GM18868 (cell line): ENCODE measurements at regions not wholly inside any gene's neighbourhood (a gene's known extent, or its start where the extent isn't known, plus 50 kb on each side); places are given as distances from the start of the nearest gene placed in this dataset.

Experiments used
- ATAC-seq: cut with Tn5 transposase; IDR thresholded peaks from one replicate; pipeline ENCODE4 v1.9.1; 2021; ENCODE audit warnings: mild to moderate bottlenecking, moderate library complexity; ENCODE audit not compliant: unreplicated experiment

DNA sequence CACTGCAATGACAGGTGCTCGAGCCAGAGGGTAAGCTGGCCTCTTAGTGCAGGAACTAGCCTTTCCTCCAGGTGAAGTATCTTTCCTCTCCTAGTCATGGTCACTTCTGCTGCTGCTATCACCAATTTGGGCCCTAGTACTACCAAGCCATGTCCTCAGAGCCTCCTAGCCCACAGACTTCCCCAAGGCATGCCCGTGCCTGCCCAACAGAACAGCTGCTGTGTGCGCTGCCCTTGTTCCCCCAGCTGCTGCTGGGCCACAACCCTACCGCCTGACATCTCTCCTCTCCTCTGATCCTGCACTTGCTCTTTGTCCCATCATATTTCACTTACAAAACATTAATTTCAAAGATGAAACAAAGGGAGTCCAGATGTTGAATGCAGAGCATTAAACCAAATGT, 168.5 kb upstream of the FREM2 start:
- ATAC-seq = peak; percentile 46

DNA sequence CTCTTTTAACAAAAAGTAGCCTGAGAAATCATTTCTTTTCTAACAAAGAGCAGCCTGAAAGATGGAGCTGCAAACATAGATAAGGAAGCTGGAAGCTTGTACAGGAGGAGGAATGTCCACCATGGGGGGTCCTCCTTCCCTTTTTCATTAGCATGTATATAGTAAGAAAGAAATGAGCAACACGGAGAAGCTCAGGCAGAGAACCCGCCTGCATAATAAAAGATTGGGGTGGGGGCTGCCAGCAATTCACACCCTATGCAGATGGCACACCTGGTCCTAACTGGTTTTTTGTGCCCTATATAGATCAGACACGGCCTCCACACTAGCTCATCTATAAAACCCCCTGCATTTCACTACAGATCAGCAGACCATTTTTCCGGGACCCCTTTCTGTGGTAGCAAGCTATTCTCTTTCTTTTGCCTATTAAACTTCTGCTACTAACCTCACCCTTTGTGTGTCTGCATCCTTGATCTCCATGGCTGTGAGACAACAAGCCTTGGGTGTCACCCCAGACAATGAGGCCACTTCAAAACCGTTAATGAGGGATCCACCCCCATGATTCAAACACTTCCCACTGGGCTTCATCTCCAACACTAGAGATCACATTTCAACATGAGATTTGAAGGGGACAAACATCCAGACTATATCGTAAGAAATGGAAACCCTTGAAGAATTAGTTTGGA, 167.5 kb upstream of the FREM2 start:
- ATAC-seq = no peak

DNA sequence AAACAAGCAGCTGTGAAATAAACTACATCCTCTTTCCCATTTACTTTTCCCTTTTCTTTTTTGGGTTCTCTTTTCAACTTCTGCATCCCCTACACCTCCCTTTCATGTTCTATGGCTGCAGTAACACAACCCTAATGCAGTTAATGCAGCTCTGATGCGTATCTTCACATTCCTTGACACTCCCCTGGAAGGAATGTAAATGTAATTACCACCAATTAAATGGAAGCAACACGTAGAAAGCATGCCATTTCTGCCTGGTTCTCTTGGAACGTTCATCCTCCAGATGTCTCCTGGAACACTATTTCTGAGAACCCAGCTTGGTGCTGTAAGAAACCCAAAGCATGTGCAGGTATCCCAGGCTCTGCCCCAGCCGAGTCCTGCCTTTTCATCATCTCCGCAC, 166.8 kb upstream of the FREM2 start:
- ATAC-seq = no peak

DNA sequence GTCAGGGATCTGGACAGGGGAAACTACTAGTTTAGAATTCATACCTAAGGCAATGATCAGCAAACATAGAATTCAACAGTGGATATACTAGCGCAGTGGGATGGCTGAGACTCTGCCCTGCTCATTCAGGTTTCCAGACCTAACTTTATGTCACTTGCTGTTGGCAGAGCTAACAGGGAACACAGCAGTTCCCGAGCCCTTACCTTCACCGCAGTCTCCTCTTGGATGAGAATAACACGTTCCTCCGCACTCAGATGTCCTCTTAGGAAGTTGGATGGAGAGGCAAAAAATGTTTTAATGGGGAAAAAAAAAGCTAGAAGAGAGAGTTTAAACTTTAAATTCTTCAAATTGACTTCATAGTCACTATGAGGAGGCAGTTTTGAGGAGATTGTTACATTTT, 159.7 kb upstream of the FREM2 start:
- ATAC-seq = no peak

DNA sequence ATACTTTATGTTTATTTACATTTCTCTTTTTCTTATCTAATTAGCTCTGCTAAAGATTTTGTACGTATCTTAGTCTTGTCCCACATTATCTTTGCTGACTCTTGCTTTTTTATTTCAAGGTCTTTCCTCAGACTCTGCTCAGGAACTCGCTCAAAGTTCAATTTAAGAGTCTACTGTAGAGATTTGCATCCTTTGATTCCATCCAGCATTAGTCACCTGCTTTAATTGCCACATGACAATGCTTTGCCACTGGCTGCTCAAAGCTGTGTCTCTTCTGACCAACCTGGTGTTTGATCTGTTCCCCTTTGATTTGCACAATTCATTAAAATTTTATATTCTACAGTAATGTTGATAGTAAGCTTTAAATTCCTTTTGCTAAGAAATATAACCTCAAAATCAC, 157.9 kb upstream of the FREM2 start:
- ATAC-seq = no peak

DNA sequence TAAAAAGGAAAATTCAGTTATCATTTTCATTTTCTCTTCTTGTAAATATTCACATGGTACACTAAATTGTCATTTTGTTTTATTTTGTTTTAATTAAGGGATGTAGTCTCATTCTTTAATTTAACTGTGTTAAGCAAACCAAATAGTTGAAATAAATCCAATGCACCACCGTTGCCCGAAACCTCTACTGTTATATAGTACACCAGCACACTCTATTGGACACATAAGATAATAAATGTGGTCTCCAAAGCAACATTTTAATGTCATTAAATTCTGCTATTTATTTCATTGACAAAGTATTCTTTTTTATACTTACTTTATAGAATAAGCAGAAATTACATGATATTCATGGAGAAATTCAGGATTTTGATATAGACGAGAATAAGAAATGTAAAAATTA, 156.4 kb upstream of the FREM2 start:
- peak; percentile 76 for ATAC-seq

DNA sequence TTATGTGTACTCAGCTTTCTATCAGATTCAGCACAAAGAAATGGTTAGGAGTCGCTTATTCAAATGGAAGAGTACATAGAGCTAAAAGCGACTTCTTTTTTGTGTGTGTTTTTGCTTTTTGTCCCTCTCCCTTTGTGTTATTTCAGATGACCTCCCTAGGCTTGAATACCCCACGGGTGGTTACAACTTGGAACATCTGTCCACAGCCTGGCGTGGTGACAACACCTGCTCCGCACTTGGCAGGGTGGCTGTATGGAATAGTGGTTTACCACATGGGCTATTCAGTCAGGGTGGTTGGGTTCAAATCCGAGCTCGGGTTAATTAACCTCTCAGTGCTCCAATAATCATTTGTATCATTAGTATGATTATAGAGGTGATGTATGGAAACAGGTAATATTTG, 151.6 kb upstream of the FREM2 start:
- no peak for ATAC-seq

DNA sequence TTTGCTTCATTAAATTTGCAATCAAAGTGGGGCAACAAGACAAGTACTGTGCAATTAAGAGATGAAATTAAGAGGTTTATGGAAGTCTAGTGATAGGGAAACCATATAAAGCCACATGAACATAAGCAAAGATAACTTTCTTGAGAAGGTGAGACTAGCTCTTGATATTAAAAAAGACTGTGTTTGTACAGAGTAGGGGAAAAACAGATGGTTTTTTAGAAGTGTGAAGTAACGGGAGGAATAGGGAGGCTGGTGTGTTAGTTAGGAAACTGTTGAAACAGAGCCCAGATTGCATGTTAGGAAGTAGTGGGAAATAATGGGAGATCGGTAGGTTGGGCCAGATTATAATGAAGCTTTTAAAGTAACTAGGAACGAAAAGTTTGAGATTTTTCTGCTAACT, 149.8 kb upstream of the FREM2 start:
- ATAC-seq = no peak

DNA sequence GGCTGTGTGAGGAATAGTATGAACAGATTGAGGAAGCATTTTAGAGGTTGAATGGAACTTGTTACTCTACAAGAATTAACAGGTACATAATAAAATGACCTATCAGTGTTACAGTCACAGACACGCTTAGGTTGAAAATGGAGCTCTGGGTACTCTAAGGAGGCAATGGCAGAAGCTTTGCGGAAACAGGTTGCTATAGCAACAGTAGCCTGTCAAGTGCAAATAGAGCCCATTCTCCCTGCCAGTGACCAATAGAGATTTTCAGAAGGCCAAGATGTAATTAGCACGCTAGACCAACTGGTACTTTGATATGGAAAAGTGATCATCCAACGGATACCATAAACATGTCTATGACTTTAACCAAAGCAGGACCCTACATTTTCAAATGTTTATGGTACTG, 148.5 kb upstream of the FREM2 start:
- no peak for ATAC-seq

DNA sequence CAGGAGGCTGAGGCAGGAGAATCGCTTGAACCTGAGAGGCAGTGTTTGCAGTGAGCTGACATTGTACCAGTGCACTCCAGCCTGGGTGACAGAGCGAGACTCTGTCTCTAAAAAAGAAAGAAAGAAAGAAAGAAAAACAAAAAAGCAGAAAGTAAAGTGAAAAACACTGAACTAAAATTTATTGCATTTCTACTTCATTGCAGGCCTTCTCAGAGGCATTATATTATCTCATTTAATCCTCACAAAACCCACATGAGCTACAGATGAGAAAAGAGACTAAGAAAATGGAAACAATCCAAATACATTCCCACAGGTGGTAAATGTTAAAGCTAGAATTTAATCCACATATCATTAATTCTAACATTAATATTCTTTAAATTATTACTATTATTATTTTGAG, 147.2 kb upstream of the FREM2 start:
- ATAC-seq = no peak

DNA sequence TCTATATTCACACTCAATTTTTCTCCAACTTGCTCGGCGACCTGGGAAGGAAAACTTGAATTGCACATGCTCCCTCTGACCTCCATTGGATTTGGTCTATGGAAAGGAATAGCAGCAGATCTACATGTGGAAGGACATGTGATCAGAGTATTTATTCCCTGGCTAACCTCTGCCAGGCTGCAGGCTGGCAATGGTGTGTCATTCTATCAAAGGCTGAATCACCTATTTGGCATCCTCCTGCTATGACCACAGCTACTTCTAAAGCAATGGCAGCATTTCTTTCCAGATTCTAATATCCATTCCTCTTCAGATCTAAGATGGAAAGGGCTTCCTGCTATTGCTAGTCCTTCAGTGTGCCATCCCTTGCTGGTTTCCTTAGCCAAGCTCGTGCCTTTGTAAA, 144.3 kb upstream of the FREM2 start:
- ATAC-seq = no peak

DNA sequence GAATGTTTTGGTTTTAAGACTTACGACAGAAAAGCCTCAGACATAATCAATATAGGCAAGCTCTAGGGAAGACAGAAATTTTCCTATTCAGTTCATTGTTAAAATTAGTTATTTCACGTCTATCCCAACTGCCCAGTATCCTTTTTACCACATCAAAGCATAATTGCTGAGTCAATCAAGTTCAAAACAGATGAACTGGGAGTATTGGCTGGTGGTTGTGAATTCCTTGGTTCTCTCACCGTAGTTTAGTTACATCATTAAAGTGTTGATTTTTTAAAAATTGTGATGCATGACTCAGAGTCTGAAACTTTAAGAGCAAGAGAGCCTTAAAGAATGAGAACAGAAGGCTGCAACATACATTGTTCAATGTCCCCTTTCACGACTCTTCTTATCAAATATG, 143.3 kb upstream of the FREM2 start:
- ATAC-seq = no peak

DNA sequence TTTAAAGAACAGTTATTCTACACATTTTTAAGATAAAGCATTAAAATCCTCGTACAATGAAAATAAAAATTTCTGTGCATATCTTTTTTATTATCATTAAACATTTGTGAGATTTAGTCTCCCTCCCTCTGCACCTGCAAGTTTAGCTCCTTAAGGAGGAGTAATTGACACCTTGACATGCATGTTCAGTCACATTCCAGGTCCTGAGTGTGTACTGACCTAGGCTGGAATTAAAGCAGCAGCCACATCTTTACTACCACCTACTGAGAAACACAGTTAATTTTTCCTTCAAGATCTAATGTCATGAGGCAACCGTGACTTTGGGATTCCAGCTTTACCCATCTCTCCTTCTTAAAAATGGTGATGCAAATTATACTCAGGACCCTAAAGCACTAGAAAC, 123.1 kb upstream of the FREM2 start:
- no peak for ATAC-seq

DNA sequence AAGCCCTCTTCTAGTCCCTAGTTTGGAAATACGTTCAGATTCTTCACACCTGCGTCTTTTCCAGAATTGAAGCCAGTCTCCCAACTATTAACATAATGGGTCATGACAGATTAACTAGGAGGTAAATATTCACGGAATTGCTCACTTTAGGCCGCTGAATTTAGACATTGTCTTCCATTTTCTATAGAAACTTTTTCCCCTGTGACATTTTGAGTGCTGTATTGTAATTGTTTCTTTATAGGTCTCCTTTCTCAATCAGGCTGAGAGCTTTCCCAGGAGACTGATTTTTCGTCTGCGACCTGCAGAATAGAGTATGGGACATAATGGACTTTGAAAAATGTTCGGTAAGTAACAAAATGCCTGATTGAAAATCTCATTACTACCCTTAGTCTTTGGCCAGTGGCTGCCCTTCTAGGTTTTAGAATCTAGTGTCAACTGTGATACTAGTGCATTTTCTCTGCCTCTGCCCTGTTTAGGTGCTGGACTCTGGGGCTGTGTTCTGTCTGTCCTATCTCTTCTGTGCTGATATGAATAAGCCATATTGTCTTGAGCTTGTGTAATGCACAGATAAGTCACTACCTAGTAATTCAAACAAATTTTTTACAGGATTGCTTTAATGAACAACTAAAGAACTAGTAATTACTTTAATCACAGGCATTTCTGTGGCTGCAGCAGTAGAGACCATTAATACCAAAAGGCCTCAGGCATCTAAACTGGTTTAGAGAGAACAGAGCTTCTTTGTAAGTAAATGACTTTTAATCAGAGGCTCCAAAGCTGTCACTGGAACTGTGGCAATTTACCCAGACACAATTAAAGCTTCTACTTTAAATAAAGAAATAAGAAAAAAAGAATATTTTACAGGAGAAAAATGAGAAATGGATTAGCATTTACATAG, 122.4 kb upstream of the FREM2 start:
- no peak for ATAC-seq

DNA sequence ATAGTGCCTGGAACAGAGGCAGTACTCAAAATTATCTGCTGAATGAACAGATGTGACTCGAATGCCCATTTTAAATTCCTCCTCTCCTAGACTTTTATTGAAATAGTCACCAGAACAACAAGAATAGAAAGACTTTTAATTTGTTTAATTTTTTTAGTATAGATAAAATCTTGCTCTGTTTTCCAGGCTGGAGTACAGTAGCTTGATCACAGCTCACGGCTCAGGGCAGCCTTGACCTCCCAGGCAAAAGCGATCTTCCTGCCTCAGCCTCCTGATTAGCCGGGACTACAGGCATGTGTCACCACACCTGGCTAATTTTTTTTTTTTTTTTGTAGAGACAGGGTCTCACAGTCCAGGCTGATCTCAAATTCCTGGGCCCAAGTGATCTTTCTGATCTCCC, 120.9 kb upstream of the FREM2 start:
- ATAC-seq = no peak

DNA sequence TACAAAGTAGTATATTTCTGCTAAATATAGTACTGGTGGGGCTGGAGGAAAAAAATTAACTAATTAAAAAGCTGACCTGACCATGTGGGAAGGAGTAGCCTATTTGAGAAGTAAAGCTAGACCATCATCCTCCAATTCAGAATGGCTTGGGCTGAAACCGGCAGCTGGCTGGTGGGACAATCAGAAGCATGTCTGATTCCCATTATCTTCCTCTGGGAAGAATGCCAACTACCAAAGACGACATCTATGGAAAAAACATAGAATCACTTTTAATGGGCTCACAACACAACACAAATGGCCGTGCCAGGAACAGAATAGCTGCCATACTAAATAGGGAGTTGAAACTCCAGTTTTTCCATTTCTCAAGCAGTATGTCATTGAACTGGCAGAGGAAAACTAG, 120.4 kb upstream of the FREM2 start:
- ATAC-seq = no peak

DNA sequence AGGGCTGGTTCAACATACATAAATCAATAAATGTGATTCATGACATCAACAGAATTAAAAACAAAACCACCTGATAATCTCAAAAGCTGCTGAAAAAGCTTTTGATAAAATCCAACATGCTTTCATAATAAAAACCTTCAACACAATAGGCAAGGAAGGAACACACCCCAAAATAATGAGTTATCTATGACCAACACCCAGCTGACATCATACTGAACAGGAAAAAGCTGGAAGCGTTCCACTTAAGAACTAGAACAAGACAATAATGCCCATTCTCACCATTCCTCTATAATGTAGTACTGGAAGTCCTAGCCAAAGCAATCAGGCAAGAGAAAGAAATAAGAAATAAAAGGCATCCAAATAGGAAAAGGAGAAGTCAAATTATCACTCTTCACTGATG, 116.2 kb upstream of the FREM2 start:
- no peak for ATAC-seq

DNA sequence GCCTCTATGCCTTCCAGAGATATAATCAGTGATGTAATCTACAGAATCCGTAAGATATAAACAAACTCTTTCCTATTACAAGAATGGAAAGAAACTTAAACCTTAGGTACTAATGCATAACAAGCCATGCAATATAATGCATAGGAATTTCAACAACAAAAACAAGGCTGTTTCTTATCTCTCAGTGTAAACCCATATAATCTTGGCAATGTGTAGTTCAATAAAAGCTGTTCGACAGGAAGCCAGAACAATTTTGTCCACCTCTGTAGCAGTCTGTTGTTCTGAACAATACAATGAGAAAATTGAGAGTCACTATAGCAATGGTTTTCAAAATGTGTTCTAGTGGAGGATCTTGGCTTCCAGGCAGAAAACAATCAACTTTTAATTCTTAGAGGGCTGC, 111.5 kb upstream of the FREM2 start:
- no peak for ATAC-seq

DNA sequence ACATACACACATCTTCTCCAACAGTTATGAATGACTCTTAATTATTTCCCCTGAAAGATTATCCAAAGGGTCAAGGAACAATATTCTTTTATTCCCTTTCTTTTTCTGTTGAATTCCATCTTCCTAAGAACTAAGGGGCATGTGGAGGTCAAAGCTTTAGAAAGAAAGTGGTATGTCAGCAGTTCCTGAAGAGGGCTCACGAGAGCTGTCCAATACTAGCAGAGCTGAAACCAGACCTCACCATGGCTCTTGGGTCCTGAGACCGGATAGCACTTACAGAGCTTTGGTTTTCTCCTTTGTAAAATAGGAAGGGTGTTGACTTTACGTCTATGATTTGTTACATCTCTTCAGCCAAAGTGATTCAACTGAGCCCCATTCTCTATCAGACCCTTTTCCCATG, 109.8 kb upstream of the FREM2 start:
- ATAC-seq = no peak

DNA sequence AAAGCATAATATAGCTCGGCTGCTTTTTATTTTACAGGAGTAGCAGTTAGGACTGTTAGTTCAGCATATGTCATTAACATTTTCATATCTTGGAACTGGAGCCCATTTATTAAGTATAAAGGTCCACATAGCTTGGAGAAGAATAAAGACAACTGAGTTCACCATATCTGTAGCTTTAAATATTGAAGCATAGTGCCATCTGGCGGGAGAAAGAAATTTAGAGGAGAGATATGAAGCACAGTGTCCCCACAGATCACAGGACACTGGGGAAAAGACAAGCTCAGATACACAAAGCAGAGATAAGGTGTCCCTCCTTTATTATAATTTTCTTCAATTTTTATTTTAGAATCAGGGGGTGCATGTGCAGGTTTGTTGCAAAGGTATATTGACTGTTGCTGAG, 104.7 kb upstream of the FREM2 start:
- peak; percentile 89 for ATAC-seq

DNA sequence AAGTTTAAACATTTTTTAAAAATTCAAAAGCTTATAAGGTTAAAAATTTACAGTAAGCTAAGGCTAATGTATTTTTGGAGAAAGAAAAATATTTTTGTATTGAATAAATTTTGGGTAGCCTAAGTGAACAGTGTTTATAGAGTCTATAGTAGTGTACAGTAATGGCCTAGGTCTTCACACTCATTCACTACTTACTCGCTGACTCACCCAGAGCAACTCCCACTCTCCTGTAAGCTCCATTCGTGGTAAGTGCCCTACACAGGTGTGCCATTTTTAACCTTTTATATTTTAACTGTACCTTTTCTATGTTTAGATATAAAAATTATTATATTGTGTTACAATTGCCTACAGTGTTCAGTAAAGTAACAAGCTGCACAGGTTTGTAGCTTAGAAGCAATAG, 96.6 kb upstream of the FREM2 start:
- no peak for ATAC-seq

DNA sequence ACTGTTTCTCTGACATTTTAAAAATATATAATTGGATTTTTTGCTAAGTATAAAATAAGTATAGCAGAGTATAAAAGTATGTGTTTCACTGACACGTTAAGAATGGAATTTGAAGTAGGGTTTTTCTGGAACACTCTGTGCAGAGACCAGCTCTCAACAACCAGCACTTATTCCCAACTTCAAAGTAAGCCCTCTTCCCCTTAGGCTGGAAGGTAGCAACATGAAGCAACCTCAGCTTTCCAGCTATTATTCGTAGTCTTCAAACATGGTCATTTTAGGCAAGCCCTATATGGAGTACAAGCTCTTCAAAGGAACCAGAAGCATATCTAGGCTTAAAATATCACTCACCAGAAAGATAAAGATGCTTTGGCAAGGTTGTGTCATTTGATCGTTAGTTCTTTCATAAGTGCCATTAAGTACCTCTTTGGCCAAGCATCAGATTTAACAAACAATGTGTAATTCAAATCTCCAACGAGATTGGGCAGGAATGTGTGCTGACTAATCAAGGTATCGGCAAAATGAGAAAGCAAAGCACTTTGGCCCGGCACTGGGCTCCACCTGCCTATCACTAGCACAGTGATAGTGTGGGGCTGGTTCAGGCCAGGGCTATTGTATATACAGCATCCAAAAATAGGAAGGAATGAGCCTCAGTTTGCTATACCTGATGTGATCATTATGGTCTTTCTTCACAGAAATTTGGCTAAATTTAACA, 95.9 kb upstream of the FREM2 start:
- ATAC-seq = no peak
